WTC11 (cell line): ENCODE measurements at regions not wholly inside any gene's neighbourhood (a gene's known extent, or its start where the extent isn't known, plus 50 kb on each side); places are given as distances from the start of the nearest gene placed in this dataset.

Source experiments
- CBFB ChIP-seq: sonication (generic); formaldehyde crosslinking; IDR thresholded peaks from 2 replicates; pipeline ENCODE4 v1.8.1; 2022; ENCODE audit warnings: mild to moderate bottlenecking, low read depth, missing genetic modification reagents
- CREM ChIP-seq: sonication (generic); formaldehyde crosslinking; IDR thresholded peaks from 2 replicates; pipeline ENCODE4 v1.8.1; 2022; ENCODE audit warnings: mild to moderate bottlenecking, missing genetic modification reagents, moderate library complexity
- FOXK1 ChIP-seq: sonication (generic); formaldehyde crosslinking; IDR thresholded peaks from 2 replicates; pipeline ENCODE4 v1.8.0; 2022; ENCODE audit warnings: mild to moderate bottlenecking, moderate library complexity, missing genetic modification reagents
- SP1 ChIP-seq: sonication (generic); formaldehyde crosslinking; conservative IDR thresholded peaks from 2 replicates; pipeline ENCODE4 v1.8.1; 2022; ENCODE audit warnings: missing genetic modification reagents
- ZNF138 ChIP-seq: sonication (generic); formaldehyde crosslinking; conservative IDR thresholded peaks from 2 replicates; pipeline ENCODE4 v1.8.1; 2022; ENCODE audit warnings: mild to moderate bottlenecking, moderate library complexity, missing genetic modification reagents
- ZNF232 ChIP-seq: sonication (generic); formaldehyde crosslinking; IDR thresholded peaks from 2 replicates; pipeline ENCODE4 v1.8.0; 2022; ENCODE audit warnings: mild to moderate bottlenecking, missing genetic modification reagents
- ZSCAN18 ChIP-seq: fragments of 250-450 bp; sonication (Bioruptor Pico); IDR thresholded peaks from 2 replicates; pipeline ENCODE4 v2.1.2; 2022; ENCODE audit warnings: mild to moderate bottlenecking, moderate library complexity
- TF ChIP-seq, protein P1 (sequence below): sonication (generic); formaldehyde crosslinking; IDR thresholded peaks from 2 replicates; pipeline ENCODE4 v1.8.1; 2022; ENCODE audit warnings: mild to moderate bottlenecking, moderate library complexity, missing genetic modification reagents
- TF ChIP-seq, protein P2 (sequence below): sonication (generic); formaldehyde crosslinking; IDR thresholded peaks from 2 replicates; pipeline ENCODE4 v1.8.1; 2023; ENCODE audit warnings: mild to moderate bottlenecking, missing genetic modification reagents, moderate library complexity
- TF ChIP-seq, protein P3 (sequence below): fragments of 200-600 bp; IDR thresholded peaks from 2 replicates; pipeline ENCODE4 v1.8.0; 2022; ENCODE audit warnings: antibody characterized with exemption
- TF ChIP-seq, protein P4 (sequence below): sonication (generic); formaldehyde crosslinking; conservative IDR thresholded peaks from 2 replicates; pipeline ENCODE4 v1.8.1; 2023; ENCODE audit warnings: mild to moderate bottlenecking, low read depth, missing genetic modification reagents, moderate library complexity
- TF ChIP-seq, protein P5 (sequence below): sonication (generic); formaldehyde crosslinking; IDR thresholded peaks from 2 replicates; pipeline ENCODE4 v1.8.1; 2022; ENCODE audit warnings: missing genetic modification reagents, borderline replicate concordance
- TF ChIP-seq, protein P6 (sequence below): sonication (generic); formaldehyde crosslinking; IDR thresholded peaks from 2 replicates; pipeline ENCODE4 v1.8.0; 2022; ENCODE audit warnings: mild to moderate bottlenecking, missing genetic modification reagents

- TF ChIP-seq, protein P1, sequence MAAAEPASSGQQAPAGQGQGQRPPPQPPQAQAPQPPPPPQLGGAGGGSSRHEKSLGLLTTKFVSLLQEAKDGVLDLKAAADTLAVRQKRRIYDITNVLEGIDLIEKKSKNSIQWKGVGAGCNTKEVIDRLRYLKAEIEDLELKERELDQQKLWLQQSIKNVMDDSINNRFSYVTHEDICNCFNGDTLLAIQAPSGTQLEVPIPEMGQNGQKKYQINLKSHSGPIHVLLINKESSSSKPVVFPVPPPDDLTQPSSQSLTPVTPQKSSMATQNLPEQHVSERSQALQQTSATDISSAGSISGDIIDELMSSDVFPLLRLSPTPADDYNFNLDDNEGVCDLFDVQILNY (CRISPR knock-in tag): no peak
- TF ChIP-seq SP1: no peak
- TF ChIP-seq, protein P2, sequence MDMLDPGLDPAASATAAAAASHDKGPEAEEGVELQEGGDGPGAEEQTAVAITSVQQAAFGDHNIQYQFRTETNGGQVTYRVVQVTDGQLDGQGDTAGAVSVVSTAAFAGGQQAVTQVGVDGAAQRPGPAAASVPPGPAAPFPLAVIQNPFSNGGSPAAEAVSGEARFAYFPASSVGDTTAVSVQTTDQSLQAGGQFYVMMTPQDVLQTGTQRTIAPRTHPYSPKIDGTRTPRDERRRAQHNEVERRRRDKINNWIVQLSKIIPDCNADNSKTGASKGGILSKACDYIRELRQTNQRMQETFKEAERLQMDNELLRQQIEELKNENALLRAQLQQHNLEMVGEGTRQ (CRISPR knock-in tag): no peak
- TF ChIP-seq, protein P3, sequence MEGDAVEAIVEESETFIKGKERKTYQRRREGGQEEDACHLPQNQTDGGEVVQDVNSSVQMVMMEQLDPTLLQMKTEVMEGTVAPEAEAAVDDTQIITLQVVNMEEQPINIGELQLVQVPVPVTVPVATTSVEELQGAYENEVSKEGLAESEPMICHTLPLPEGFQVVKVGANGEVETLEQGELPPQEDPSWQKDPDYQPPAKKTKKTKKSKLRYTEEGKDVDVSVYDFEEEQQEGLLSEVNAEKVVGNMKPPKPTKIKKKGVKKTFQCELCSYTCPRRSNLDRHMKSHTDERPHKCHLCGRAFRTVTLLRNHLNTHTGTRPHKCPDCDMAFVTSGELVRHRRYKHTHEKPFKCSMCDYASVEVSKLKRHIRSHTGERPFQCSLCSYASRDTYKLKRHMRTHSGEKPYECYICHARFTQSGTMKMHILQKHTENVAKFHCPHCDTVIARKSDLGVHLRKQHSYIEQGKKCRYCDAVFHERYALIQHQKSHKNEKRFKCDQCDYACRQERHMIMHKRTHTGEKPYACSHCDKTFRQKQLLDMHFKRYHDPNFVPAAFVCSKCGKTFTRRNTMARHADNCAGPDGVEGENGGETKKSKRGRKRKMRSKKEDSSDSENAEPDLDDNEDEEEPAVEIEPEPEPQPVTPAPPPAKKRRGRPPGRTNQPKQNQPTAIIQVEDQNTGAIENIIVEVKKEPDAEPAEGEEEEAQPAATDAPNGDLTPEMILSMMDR: no peak
- no peak for TF ChIP-seq ZSCAN18
- TF ChIP-seq, protein P4, sequence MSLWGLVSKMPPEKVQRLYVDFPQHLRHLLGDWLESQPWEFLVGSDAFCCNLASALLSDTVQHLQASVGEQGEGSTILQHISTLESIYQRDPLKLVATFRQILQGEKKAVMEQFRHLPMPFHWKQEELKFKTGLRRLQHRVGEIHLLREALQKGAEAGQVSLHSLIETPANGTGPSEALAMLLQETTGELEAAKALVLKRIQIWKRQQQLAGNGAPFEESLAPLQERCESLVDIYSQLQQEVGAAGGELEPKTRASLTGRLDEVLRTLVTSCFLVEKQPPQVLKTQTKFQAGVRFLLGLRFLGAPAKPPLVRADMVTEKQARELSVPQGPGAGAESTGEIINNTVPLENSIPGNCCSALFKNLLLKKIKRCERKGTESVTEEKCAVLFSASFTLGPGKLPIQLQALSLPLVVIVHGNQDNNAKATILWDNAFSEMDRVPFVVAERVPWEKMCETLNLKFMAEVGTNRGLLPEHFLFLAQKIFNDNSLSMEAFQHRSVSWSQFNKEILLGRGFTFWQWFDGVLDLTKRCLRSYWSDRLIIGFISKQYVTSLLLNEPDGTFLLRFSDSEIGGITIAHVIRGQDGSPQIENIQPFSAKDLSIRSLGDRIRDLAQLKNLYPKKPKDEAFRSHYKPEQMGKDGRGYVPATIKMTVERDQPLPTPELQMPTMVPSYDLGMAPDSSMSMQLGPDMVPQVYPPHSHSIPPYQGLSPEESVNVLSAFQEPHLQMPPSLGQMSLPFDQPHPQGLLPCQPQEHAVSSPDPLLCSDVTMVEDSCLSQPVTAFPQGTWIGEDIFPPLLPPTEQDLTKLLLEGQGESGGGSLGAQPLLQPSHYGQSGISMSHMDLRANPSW (CRISPR knock-in tag): no peak
- TF ChIP-seq FOXK1 (CRISPR knock-in tag): no peak
- no peak for TF ChIP-seq ZNF232 (CRISPR knock-in tag)
- TF ChIP-seq CBFB (CRISPR knock-in tag): no peak
- TF ChIP-seq, protein P5, sequence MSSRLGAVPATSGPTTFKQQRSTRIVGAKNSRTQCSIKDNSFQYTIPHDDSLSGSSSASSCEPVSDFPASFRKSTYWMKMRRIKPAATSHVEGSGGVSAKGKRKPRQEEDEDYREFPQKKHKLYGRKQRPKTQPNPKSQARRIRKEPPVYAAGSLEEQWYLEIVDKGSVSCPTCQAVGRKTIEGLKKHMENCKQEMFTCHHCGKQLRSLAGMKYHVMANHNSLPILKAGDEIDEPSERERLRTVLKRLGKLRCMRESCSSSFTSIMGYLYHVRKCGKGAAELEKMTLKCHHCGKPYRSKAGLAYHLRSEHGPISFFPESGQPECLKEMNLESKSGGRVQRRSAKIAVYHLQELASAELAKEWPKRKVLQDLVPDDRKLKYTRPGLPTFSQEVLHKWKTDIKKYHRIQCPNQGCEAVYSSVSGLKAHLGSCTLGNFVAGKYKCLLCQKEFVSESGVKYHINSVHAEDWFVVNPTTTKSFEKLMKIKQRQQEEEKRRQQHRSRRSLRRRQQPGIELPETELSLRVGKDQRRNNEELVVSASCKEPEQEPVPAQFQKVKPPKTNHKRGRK: no peak
- TF ChIP-seq, protein P6, sequence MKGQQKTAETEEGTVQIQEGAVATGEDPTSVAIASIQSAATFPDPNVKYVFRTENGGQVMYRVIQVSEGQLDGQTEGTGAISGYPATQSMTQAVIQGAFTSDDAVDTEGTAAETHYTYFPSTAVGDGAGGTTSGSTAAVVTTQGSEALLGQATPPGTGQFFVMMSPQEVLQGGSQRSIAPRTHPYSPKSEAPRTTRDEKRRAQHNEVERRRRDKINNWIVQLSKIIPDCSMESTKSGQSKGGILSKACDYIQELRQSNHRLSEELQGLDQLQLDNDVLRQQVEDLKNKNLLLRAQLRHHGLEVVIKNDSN (CRISPR knock-in tag): no peak
- TF ChIP-seq ZNF138: no peak
- no peak for TF ChIP-seq CREM (CRISPR knock-in tag)
These were observed 418.5 kb downstream of the RWDD3 start for GRCh38 chr1:95652423-95652965.
